DMS114 treated with DMSO at 0.1 percent for 48 hours (cell line): ENCODE measurements at regions not wholly inside any gene's neighbourhood (a gene's known extent, or its start where the extent isn't known, plus 50 kb on each side); places are given as distances from the start of the nearest gene placed in this dataset.
"Not testable (repeated sequence)": the region's sequence is repeated elsewhere in the genome, so short reads cannot be mapped to it uniquely, and the experiment has no call there.

Experiments
- DNase-seq: peaks from one replicate; lab custom pipeline; 2025; ENCODE audit not compliant: unreplicated experiment; lab: John Stamatoyannopoulos, UW

- no peak for DNase-seq
Observed at GRCh38 chr20:55439070-55439469, 566.2 kb downstream of the CBLN4 start.

GRCh38 chr20:55437798-55438415, 567.4 kb downstream of the CBLN4 start:
- no peak for DNase-seq

GRCh38 chr20:55424968-55425367, 580.4 kb downstream of the CBLN4 start:
- no peak for DNase-seq

- DNase-seq = no peak
Observed at GRCh38 chr20:55424476-55424875, 580.8 kb downstream of the CBLN4 start.

GRCh38 chr20:55417836-55418235, 587.5 kb downstream of the CBLN4 start:
- DNase-seq = no peak

GRCh38 chr20:55415567-55416142, 589.7 kb downstream of the CBLN4 start:
- DNase-seq = peak; percentile 10

- DNase-seq = not testable (repeated sequence)
Observed at GRCh38 chr20:55412508-55412907, 592.8 kb downstream of the CBLN4 start.

GRCh38 chr20:55406891-55407290, 598.4 kb downstream of the CBLN4 start:
- DNase-seq = no peak

GRCh38 chr20:55394592-55394991, 610.7 kb downstream of the CBLN4 start:
- DNase-seq = no peak

- DNase-seq = no peak
Observed at GRCh38 chr20:55390791-55391190, 614.5 kb downstream of the CBLN4 start.

- no peak for DNase-seq
Observed at GRCh38 chr20:55386686-55387085, 618.6 kb downstream of the CBLN4 start.

GRCh38 chr20:55375920-55376319, 629.4 kb downstream of the CBLN4 start:
- no peak for DNase-seq

GRCh38 chr20:55365745-55366144, 639.6 kb downstream of the CBLN4 start:
- no peak for DNase-seq

GRCh38 chr20:55360895-55361294, 644.4 kb downstream of the CBLN4 start:
- DNase-seq = no peak

- no peak for DNase-seq
Observed at GRCh38 chr20:55354720-55355119, 650.6 kb downstream of the CBLN4 start.

GRCh38 chr20:55353206-55353605, 652.1 kb downstream of the CBLN4 start:
- no peak for DNase-seq

GRCh38 chr20:55348223-55348622, 657.1 kb downstream of the CBLN4 start:
- DNase-seq = no peak

GRCh38 chr20:55342822-55343221, 662.5 kb downstream of the CBLN4 start:
- no peak for DNase-seq

GRCh38 chr20:55333798-55334197, 671.5 kb downstream of the CBLN4 start:
- DNase-seq = no peak

GRCh38 chr20:55329108-55329507, 676.2 kb downstream of the CBLN4 start:
- DNase-seq = no peak

GRCh38 chr20:55322745-55323144, 682.6 kb downstream of the CBLN4 start:
- DNase-seq = no peak

- DNase-seq = no peak
Observed at GRCh38 chr20:55316753-55317152, 688.6 kb downstream of the CBLN4 start.

- DNase-seq = not testable (repeated sequence)
Observed at GRCh38 chr20:55310844-55311243, 694.5 kb downstream of the CBLN4 start.
